ENCODE measurements at regions not wholly inside any gene's neighbourhood (a gene's known extent, or its start where the extent isn't known, plus 50 kb on each side); places are given as distances from the start of the nearest gene placed in this dataset.

GRCh38 chr9:104388071-104388470, 116.0 kb upstream of the OR13F1 start:
- TF ChIP-seq EP300 (IDR thresholded peaks at IDR 0.05), result no peak
- TF ChIP-seq CTCF (IDR thresholded peaks at IDR 0.05), result no peak
- no peak for TF ChIP-seq POLR2A (IDR thresholded peaks at IDR 0.05; ENCODE audit: low read depth)
